ENCODE measurements at regions not wholly inside any gene's neighbourhood (a gene's known extent, or its start where the extent isn't known, plus 50 kb on each side); places are given as distances from the start of the nearest gene placed in this dataset.

- no peak for DNase-seq
These were observed 778.5 kb downstream of the MECOM start for GRCh38 chr3:168885028-168885427.

GRCh38 chr3:168884353-168884903, 779.1 kb downstream of the MECOM start:
- no peak for DNase-seq

GRCh38 chr3:168883145-168883544, 780.4 kb downstream of the MECOM start:
- DNase-seq, result no peak

DNA sequence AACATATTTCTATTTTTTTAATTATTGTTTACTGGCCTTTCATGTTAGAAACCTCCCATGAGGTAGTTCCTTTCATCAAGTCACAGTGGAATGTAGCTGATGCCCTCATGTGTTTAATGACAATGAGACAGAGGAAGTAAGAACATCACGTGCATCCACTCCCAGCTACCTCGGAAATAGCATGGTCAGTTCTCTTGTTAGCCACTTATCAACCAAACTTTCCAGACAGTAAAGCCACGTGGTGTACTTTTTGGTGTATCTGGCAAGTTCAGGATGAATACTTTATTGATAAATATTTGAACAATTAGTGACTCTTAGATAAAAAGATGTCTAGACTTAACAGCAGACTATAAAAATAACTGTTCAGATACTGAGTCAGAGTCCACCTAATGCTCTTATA, 781.7 kb downstream of the MECOM start:
- no peak for DNase-seq

DNA sequence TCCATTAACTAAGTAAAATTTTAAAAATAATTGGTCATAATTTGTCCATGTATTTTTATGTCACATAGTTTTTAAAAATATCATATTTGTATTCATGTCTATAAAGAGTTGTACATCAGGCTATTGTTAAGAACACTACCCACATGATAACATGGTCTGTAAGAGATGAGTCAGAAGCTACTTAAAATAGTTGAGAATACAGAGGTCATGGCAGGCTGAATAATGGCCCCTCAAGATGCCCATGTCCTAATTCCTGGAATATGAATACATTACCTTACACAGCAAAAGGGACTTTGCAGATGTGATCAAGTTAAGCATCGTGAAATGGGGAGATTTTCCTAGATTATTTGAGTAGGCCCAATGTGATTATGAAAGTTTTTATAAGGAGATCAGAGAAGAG, 782.9 kb upstream of the GOLIM4 start:
- DNase-seq, result no peak

DNA sequence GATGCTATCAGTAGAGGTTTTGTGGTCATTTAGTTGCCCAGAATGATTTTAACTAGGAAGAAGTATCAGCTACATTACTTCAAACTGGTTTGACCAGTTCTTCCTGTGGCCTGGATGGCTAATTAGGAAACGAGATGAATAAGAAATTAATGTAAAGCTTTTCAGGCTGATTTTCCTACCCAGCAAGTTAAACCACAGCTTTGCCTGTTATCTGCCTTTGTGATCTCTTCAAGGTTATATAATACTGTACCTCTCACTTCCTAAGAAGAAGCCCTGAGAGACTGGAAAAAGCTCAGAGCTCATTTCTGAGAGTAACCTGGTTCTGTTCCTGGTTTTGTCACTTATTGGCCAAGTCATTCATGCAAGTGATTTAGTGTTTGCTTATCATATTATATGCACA, 782.2 kb upstream of the GOLIM4 start:
- no peak for DNase-seq

DNA sequence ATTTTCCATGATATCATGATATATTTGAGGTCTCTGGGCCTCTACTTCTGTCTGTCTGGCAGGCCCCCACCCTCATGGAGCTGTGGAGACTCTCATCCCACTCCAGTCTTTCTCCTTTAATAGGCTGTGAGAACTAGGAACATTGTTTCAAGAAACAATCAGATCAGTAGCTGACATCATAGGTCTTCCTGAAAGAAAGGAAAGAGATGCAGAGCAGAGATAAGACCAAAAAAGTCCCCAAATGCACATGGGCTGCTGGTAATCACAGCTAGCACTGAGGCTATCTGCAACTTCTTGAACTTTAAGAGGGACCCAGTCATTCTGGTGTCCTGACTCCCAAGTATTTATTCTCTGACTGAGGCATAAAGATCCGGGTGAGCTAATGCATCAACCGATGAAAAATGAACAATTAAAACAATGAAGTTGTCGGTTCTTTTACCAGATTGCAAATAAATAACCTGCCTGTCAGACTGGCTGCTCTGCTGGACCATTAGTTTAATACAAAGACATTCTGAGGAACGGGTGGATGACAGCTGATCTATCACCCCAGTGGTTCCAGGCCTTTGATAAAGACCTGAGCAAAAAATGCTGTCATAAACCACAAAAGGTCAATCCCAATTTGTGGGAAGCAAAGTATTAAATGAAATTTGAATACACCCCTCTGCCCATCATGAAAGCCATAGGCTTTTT, 780.8 kb upstream of the GOLIM4 start:
- no peak for DNase-seq

GRCh38 chr3:168872826-168873225, 777.1 kb upstream of the GOLIM4 start:
- DNase-seq, result no peak

GRCh38 chr3:168870892-168871291, 775.2 kb upstream of the GOLIM4 start:
- DNase-seq, result no peak

GRCh38 chr3:168865022-168865551, 769.4 kb upstream of the GOLIM4 start:
- peak; percentile 38 for DNase-seq

GRCh38 chr3:168864107-168865021, 768.6 kb upstream of the GOLIM4 start:
- no peak for DNase-seq

DNA sequence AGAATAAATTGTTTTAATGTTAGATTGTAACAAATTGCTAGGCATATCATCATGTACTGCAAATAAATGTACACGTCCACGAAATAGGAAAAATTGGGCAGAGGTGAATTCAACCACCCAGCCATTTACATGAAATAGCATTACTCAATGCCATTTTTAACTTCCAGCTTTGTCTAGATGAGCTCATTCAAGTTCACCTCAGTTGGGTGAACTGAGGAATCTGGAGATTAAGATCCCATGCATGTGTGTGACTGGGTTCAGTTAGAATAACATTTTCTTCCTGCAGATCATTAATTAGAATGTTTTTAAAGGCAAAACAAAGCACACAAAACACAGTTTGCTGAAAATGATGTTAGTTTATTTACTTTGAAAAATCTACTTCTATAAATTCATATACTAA, 767.8 kb upstream of the GOLIM4 start:
- no peak for DNase-seq

DNA sequence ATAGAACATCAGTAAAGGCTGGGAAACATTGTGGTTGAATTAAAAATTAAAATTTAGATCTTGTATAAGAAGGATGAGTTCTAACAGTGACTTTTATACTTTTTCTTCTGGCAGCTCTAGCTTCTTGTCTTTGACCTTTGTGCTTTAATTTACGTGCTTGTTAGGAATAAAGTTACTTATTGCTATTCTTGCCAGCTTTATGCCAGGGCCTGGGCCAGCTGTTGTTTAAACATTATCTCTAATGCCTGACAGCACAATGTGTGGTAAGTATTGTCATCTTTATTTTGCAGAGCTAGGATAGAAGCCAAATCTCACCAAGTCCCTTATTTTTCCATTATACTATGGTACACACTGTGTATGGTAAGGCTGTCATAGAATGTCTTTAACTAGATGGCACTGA, 766.7 kb upstream of the GOLIM4 start:
- DNase-seq, result no peak

DNA sequence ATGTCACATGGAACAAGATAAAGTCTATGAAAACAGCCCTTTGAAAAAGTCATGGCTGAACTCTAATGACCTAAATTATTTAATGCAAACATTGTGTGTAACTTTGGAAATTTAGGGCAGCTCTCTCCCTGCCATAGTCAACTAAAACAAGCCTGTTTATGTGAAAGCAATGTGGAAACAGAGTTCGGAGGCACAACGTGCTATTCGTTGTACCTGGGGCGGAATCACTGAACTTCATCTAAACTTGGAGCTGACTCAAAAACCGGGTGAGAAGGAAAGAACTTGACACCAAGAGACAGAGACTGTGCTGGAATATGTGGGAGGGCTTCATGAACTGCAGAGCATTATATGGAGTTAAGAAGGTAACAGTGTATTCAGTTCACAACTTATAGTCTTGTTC, 764.9 kb upstream of the GOLIM4 start:
- no peak for DNase-seq

DNA sequence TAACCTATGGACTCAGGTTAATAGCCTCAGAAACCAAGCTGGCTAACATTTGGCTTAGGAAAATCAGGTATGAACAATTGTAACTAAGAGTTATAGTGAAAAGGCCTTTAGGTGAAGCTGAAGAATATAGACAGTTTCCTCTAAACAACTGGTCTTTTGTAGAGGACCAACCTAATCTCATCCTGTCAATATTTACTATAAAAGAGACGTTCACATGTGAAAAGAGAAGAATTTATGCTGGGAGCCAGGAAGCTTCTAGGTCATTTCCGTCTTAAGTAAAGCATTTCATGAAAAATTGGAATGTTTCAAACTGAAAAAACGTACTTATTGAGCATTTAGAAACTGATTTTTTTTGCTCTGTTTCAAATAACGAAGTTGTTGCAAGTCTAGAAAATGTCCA, 764.3 kb upstream of the GOLIM4 start:
- no peak for DNase-seq

- no peak for DNase-seq
These were observed 763.9 kb upstream of the GOLIM4 start for GRCh38 chr3:168859574-168859973.

DNA sequence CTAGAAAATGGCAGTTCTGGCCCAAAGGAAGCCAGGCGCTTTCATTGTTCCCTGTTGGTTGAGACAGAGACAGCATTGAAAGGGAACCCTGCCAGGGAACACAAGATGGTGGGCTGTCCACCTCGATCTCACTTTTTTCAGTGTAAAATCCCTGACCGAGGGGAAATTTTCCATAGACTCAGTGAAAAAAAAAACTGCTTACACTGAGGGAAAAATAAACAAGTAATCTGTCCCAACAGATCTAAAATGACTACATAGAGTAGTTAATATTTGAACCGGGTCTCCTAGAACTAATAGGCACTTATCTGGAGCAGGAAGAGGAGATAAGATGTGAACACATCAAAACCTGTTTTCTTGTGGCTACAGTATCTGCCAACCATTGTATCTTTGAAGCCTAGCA, 763.4 kb upstream of the GOLIM4 start:
- DNase-seq, result no peak

DNA sequence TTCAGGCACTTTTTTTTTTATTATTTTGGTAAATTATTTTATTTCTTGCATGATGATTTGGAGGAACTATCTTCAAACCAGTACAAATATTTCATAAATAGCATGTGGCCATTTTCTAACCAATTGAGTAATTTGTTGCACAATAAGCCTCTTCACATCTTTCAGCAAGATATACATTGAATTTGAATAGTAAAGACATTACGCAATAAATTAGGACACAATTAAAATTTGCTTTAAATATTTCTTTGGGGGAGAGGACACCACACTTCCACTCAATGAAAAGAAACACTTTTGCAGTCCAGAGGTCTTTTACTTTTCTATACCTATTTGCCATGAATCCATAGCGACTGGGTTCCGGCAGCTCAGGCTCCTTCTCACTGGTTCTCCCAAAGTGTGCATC, 762.6 kb upstream of the GOLIM4 start:
- DNase-seq, result no peak

GRCh38 chr3:168850109-168850508, 754.4 kb upstream of the GOLIM4 start:
- DNase-seq, result no peak

- peak; percentile 51 for DNase-seq
These were observed 751.7 kb upstream of the GOLIM4 start for GRCh38 chr3:168847291-168847883.

- DNase-seq, result no peak
These were observed 749.3 kb upstream of the GOLIM4 start for GRCh38 chr3:168844894-168845482.

- no peak for DNase-seq
These were observed 748.7 kb upstream of the GOLIM4 start for GRCh38 chr3:168844472-168844871.

DNA sequence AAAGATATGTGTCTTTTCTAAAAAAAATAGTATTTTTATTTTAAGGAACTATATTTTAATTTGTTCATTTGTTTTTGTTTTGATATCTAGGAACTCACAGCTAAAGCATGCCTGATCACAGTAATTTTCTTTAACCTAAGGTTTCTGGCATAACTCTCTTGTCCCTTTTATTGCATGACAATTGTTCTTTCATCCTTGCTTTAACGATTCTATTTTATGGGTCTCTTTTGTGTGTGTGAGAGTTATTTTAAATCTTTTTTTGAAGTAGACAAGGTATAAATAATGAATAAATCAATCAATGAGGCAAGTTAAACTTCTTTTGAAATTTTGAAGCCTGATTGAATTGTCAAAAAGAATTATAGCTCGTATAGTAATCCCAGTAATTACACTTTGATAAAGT, 747.8 kb upstream of the GOLIM4 start:
- DNase-seq, result no peak
